ENCODE measurements at regions not wholly inside any gene's neighbourhood (a gene's known extent, or its start where the extent isn't known, plus 50 kb on each side); places are given as distances from the start of the nearest gene placed in this dataset.

DNA sequence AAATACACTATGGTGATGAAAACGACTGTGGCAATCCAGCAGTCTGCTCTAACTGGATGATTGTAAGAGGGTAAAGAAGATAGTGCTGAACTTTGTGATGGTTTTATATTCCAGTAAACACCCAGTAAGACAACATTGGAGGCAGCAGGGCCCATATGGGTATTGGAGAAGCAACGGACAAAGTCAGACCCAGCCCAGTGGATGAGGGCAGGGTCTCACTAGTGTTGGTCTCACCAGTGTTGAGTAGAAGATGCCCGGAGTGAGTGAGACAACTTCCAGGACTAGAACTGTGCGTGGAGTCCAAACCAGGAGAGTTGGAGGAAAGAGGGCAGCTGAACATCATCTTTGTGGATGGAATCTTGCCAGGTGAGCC, 71.9 kb upstream of the CELF4 start:
- ATAC-seq, result no peak
- TF ChIP-seq, protein P1, sequence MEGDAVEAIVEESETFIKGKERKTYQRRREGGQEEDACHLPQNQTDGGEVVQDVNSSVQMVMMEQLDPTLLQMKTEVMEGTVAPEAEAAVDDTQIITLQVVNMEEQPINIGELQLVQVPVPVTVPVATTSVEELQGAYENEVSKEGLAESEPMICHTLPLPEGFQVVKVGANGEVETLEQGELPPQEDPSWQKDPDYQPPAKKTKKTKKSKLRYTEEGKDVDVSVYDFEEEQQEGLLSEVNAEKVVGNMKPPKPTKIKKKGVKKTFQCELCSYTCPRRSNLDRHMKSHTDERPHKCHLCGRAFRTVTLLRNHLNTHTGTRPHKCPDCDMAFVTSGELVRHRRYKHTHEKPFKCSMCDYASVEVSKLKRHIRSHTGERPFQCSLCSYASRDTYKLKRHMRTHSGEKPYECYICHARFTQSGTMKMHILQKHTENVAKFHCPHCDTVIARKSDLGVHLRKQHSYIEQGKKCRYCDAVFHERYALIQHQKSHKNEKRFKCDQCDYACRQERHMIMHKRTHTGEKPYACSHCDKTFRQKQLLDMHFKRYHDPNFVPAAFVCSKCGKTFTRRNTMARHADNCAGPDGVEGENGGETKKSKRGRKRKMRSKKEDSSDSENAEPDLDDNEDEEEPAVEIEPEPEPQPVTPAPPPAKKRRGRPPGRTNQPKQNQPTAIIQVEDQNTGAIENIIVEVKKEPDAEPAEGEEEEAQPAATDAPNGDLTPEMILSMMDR (IDR thresholded peaks at IDR 0.05), result no peak
- TF ChIP-seq POLR2A (IDR thresholded peaks at IDR 0.05), result no peak
- 73 to 76% (median 74%) methylated on average over 4 of the region's 4 CpGs for WGBS, 4 donors
- intact Hi-C loops (cut with DNase I), result no loop called here
- Histone ChIP-seq H3K4me1 (no peaks in the 10 kb centered on the region), H3K4me3 (no peak overlapping the region), H3K27me3 (no peaks in the 10 kb centered on the region), H3K36me3 (no peaks in the 10 kb centered on the region), H3K9me3 (no peaks in the 10 kb centered on the region), H3K27ac (no peak overlapping the region)
- DNase-seq, result no peak

DNA sequence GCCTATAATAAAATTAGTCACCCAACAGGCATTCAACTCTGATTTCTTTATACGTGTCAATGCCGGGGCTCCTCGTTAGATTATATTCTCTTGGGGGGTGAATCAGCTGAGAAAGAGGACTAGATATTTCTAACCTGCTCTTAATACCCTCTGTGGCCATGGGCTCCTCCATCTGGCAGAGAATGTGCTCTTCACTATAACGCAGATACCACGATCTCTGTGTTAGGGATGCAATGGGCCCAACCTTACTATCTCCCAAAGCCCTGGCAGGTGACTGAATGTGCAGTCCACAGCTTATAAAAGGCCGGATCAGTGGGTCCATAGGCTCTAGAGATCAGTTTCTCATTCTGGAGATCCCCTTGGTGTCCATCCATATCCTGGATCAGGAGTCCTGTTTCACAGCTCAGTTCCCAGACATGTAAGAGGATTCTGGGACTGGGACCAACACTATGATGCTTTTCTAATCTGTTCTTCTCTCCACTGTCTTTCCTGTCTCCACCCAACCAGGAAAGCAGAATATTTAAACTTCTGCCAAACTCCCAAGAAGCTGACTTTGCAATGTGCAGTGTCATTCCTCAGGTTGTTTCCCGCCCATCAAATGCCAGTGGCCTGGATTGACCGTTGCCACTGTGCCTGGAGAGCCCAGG, 71.4 kb upstream of the CELF4 start:
- Histone ChIP-seq H3K4me3 (no peak overlapping the region), H3K27me3 (no peaks in the 10 kb centered on the region), H3K4me1 (no peaks in the 10 kb centered on the region), H3K27ac (no peak overlapping the region), H3K9me3 (no peaks in the 10 kb centered on the region), H3K36me3 (no peaks in the 10 kb centered on the region)
- no peak for DNase-seq
- TF ChIP-seq POLR2A (IDR thresholded peaks at IDR 0.05), result no peak
- TF ChIP-seq, protein P1 (IDR thresholded peaks at IDR 0.05), result no peak
- intact Hi-C loops (cut with DNase I), result no loop called here
- ATAC-seq, result no peak
- WGBS, 4 donors, result 76 to 84% (median 80%) methylated on average over 8 of the region's 8 CpGs

DNA sequence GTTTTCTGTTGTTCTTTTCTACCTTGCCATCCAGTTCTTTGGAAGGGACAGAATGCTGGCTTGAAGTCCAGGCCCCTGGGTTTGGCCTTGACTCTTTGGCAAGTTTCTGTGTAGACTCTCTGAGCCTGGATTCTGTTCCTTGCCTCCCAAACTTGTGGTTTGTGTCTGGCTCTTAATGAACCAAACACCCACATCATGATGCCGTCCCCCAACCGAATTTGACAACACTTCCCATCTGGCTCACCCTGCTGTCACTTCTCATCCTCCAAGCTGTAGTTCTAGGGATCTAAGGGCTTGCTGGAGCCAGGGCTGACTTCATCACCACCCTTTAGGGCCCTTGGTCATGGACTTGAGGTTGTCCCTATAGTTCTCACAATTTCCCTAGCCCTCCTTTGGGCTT, 68.9 kb upstream of the CELF4 start:
- no peak for ATAC-seq
- no peak for DNase-seq
- H3K27me3 ChIP-seq, result no peaks in the 10 kb centered on the region
- H3K36me3 ChIP-seq, result no peaks in the 10 kb centered on the region
- H3K4me1 ChIP-seq, result no peaks in the 10 kb centered on the region
- H3K9me3 ChIP-seq, result no peaks in the 10 kb centered on the region
- 78 to 100% (median 90%) methylated on average over 2 of the region's 2 CpGs for WGBS, 4 donors
- intact Hi-C loops (cut with DNase I), result no loop called here
- no peak for TF ChIP-seq POLR2A (IDR thresholded peaks at IDR 0.05)
- TF ChIP-seq, protein P1 (IDR thresholded peaks at IDR 0.05), result no peak
- no peak overlapping the region for H3K27ac ChIP-seq
- H3K4me3 ChIP-seq, result no peak overlapping the region

DNA sequence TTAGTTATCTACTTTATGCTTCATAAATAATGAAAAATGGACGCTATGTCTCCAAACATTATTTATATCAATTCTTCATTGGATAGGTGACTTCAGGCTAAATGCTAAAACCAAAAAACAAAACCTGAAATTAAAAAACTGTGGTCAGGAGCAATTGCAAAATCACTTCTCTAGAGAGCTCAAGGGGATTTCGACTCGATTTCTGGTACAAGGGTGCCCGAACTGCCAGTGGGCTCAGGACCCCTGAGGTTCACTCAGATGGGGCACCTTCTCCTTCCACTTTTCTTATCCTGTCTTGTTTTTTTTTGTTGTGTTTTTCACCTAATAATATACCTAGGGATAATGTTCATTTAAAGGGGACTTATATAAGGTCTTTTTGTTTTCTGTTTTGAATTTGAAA, 65.8 kb upstream of the CELF4 start:
- no peak overlapping the region for H3K4me3 ChIP-seq
- intact Hi-C loops (cut with DNase I), result no loop called here
- no peak for ATAC-seq
- TF ChIP-seq POLR2A (IDR thresholded peaks at IDR 0.05), result no peak
- TF ChIP-seq, protein P1 (IDR thresholded peaks at IDR 0.05), result no peak
- no peaks in the 10 kb centered on the region for H3K9me3 ChIP-seq
- H3K36me3 ChIP-seq, result no peaks in the 10 kb centered on the region
- WGBS, 4 donors, result 82 to 87% (median 84%) methylated on average over 4 of the region's 4 CpGs
- H3K4me1 ChIP-seq, result no peaks in the 10 kb centered on the region
- H3K27ac ChIP-seq, result no peak overlapping the region
- no peak for DNase-seq
- H3K27me3 ChIP-seq, result no peaks in the 10 kb centered on the region
